ENCODE measurements at regions not wholly inside any gene's neighbourhood (a gene's known extent, or its start where the extent isn't known, plus 50 kb on each side); places are given as distances from the start of the nearest gene placed in this dataset.

GRCh38 chr1:109818271-109818987, 54.7 kb upstream of the EPS8L3 start (continued):
- peak; percentile 23; the same call in 1 of the 2 replicates for TF ChIP-seq ZFHX2 (tag by site-specific recombination; conservative IDR thresholded peaks at IDR 0.05)
- TF ChIP-seq SCRT1 (tag by site-specific recombination; IDR thresholded peaks at IDR 0.05; ENCODE audit: borderline replicate concordance), result no peak
- no peak for TF ChIP-seq ZFP41 (tag by site-specific recombination; IDR thresholded peaks at IDR 0.05; ENCODE audit: borderline replicate concordance)
- no peak for TF ChIP-seq ZNF707 (tag by site-specific recombination; IDR thresholded peaks at IDR 0.05)
- TF ChIP-seq EGR2 (tag by site-specific recombination; IDR thresholded peaks at IDR 0.05; ENCODE audit: low read depth), result 0 out of 2 replicates have a peak, but pooled peaks have one; percentile 32
- TF ChIP-seq ZNF23 (tag by site-specific recombination; IDR thresholded peaks at IDR 0.05; ENCODE audit: borderline replicate concordance), result no peak
- no peak for TF ChIP-seq ZBTB1 (tag by site-specific recombination; IDR thresholded peaks at IDR 0.05)
- TF ChIP-seq ZNF26 (tag by site-specific recombination; IDR thresholded peaks at IDR 0.05), result no peak
- no peak for TF ChIP-seq ZNF624 (tag by site-specific recombination; IDR thresholded peaks at IDR 0.05)
- no peak for TF ChIP-seq SP3 (tag by site-specific recombination; IDR thresholded peaks at IDR 0.05)
- no peak for TF ChIP-seq ZNF394 (tag by site-specific recombination; IDR thresholded peaks at IDR 0.05; ENCODE audit: borderline replicate concordance)
- no peak for TF ChIP-seq ZNF426 (tag by site-specific recombination; IDR thresholded peaks at IDR 0.05)
- no peak for TF ChIP-seq ZNF473 (tag by site-specific recombination; IDR thresholded peaks at IDR 0.05)
- TF ChIP-seq ZFP37 (tag by site-specific recombination; IDR thresholded peaks at IDR 0.05), result no peak
- TF ChIP-seq ZNF175 (tag by site-specific recombination; IDR thresholded peaks at IDR 0.05), result no peak

- H3K36me3 ChIP-seq (ENCODE audit: control insufficient read depth in 2 of 2, insufficient read depth in 1 of 2, low read length in 2 of 2), result no peaks in the 10 kb centered on the region
- no peak overlapping the region for H3K27ac ChIP-seq (ENCODE audit: extremely low read depth, low read depth, low read length)
- H3K4me1 ChIP-seq (ENCODE audit: control insufficient read depth, insufficient read depth, low read length), result no peaks in the 10 kb centered on the region
- ChIA-PET POLR2A (no interaction called here), CTCF (interaction anchor here (0.6 kb wide), 1 partner anchor 211 kb away, joined by 4 read pairs; no protein-coding TSS in a partner anchor)
- no peak overlapping the region for H3K4me3 ChIP-seq (ENCODE audit: low read depth, low read length)
- no peaks in the 10 kb centered on the region for H3K9me3 ChIP-seq (ENCODE audit: control insufficient read depth, insufficient read depth, low read depth, low read length)
- TF ChIP-seq ZNF580 (tag by site-specific recombination; IDR thresholded peaks at IDR 0.05), result no peak
- TF ChIP-seq ZNF791 (tag by site-specific recombination; IDR thresholded peaks at IDR 0.05), result no peak
- no peak for TF ChIP-seq PRDM6 (tag by site-specific recombination; IDR thresholded peaks at IDR 0.05)
- TF ChIP-seq ZSCAN16 (tag by site-specific recombination; IDR thresholded peaks at IDR 0.05), result no peak
- no peak for TF ChIP-seq ZNF10 (tag by site-specific recombination; IDR thresholded peaks at IDR 0.05)
- TF ChIP-seq ZBTB49 (tag by site-specific recombination; IDR thresholded peaks at IDR 0.05; ENCODE audit: low read depth), result no peak
- TF ChIP-seq ZNF114 (tag by site-specific recombination; IDR thresholded peaks at IDR 0.05), result no peak
- TF ChIP-seq ZBTB10 (tag by site-specific recombination; IDR thresholded peaks at IDR 0.05), result no peak
- no peak for TF ChIP-seq BCL11A (tag by site-specific recombination; IDR thresholded peaks at IDR 0.05; ENCODE audit: low read depth)
- TF ChIP-seq ZNF426 (tag by site-specific recombination; IDR thresholded peaks at IDR 0.05), result no peak
- TF ChIP-seq GLIS1 (tag by site-specific recombination; IDR thresholded peaks at IDR 0.05), result no peak
- TF ChIP-seq ZBTB44 (tag by site-specific recombination; IDR thresholded peaks at IDR 0.05), result no peak
These were observed 54.2 kb upstream of the EPS8L3 start for GRCh38 chr1:109817881-109818270.

All from HEK293 (cell line).